Neural progenitor cell (in vitro differentiated cells): ENCODE measurements at regions not wholly inside any gene's neighbourhood (a gene's known extent, or its start where the extent isn't known, plus 50 kb on each side); places are given as distances from the start of the nearest gene placed in this dataset.

Source experiments
- EZH2phosphoT487 ChIP-seq: fragments of 200-600 bp; sonication (generic); IDR thresholded peaks from 2 replicates; pipeline ENCODE4 v1.6.1; 2017; ENCODE audit warnings: antibody characterized with exemption
- TF ChIP-seq, protein P1 (sequence below): fragments of 200-600 bp; sonication (generic); IDR thresholded peaks from 2 replicates; pipeline ENCODE4 v1.5.1; 2017; ENCODE audit warnings: antibody characterized with exemption, mild to moderate bottlenecking

DNA sequence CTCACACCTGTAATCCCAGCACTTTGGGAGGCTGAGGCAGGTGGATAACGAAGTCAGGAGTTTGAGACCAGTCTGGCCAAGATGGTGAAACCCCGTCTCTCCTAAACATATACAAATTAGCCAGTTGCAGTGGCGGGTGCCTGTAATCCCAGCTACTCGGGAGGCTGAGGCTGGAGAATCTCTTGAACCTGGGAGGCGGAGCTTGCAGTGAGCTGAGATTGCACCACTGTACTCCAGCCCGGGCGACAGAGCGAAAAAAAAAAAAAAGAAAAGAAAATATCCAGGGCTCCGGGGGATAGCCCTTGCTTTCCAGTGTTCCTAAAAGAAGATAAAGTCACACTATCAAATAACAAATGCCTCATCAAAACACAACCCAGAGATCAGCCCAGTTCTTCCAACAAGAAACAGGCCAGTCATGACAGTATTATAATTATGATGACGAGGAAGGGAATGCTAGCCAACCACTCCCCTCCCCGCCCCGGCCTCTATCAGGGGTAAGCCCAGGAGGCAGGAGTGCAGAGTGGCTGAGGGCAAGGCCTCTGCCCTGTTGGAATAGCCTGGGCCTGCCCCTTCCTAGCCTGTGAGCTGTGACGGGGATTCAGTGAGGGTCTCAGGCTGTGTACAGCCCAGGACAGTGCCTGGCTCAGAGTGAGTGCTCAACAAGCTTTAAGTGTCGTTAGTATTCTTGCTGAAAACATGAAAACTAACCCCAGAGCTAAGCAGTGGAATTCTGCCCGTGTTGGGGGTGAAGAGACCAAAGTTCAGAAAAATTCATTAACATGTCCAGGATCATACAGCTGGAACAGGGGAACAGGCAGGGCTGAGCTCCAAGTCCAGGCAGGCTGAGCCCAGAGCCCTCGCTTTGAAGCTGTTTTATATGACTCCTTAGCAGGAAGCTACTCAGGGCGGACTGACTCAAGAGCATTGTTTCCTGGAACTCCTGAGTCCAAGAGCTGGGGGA is 54.3 kb downstream of the FAM241B start:
- no peak for TF ChIP-seq EZH2phosphoT487
- TF ChIP-seq, protein P1, sequence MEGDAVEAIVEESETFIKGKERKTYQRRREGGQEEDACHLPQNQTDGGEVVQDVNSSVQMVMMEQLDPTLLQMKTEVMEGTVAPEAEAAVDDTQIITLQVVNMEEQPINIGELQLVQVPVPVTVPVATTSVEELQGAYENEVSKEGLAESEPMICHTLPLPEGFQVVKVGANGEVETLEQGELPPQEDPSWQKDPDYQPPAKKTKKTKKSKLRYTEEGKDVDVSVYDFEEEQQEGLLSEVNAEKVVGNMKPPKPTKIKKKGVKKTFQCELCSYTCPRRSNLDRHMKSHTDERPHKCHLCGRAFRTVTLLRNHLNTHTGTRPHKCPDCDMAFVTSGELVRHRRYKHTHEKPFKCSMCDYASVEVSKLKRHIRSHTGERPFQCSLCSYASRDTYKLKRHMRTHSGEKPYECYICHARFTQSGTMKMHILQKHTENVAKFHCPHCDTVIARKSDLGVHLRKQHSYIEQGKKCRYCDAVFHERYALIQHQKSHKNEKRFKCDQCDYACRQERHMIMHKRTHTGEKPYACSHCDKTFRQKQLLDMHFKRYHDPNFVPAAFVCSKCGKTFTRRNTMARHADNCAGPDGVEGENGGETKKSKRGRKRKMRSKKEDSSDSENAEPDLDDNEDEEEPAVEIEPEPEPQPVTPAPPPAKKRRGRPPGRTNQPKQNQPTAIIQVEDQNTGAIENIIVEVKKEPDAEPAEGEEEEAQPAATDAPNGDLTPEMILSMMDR, result no peak
